Neural cell (in vitro differentiated cells): ENCODE measurements at regions not wholly inside any gene's neighbourhood (a gene's known extent, or its start where the extent isn't known, plus 50 kb on each side); places are given as distances from the start of the nearest gene placed in this dataset.

Experiments
- H2AFZ ChIP-seq: fragments of 200-600, 300-800 bp; sonication (generic), shearing (Covaris generic); 2 replicates; pipeline ENCODE4 v1.6.0; 2014; ENCODE audit warnings: low read depth, mild to moderate bottlenecking, antibody characterized with exemption, low read length, moderate library complexity
- H3F3A ChIP-seq: fragments of 200-600 bp; shearing (Covaris generic); 2 replicates; pipeline ENCODE4 v1.6.1; 2016; ENCODE audit warnings: mild to moderate bottlenecking, moderate library complexity, mixed read lengths, antibody characterized with exemption, low read length; ENCODE audit not compliant: insufficient read depth, poor library complexity, severe bottlenecking
- H3K27ac ChIP-seq: fragments of 200-600, 300-800 bp; sonication (generic), shearing (Covaris generic); 2 replicates; pipeline ENCODE4 v1.5.1; 2014; ENCODE audit warnings: mild to moderate bottlenecking, low read length, moderate library complexity
- H3K27me3 ChIP-seq: fragments of 300-800, 200-600 bp; sonication (generic), shearing (Covaris generic); 2 replicates; pipeline ENCODE4 v1.6.0; 2014; ENCODE audit warnings: mild to moderate bottlenecking, low read depth, low read length, moderate library complexity; ENCODE audit not compliant: insufficient read depth
- H3K36me3 ChIP-seq: fragments of 300-800, 200-600 bp; sonication (generic), shearing (Covaris generic); 2 replicates; pipeline ENCODE4 v1.5.1; 2014; ENCODE audit warnings: mild to moderate bottlenecking, antibody characterized with exemption, low read length, moderate library complexity; ENCODE audit not compliant: insufficient read depth
- H3K4me2 ChIP-seq: fragments of 300-800, 200-600 bp; sonication (generic), shearing (Covaris generic); 2 replicates; pipeline ENCODE4 v1.6.0; 2014; ENCODE audit warnings: mild to moderate bottlenecking, low read length
- H3K4me3 ChIP-seq: fragments of 300-800, 200-600 bp; sonication (generic), shearing (Covaris generic); 2 replicates; pipeline ENCODE4 v1.5.1; 2014; ENCODE audit warnings: mild to moderate bottlenecking, low read length, moderate library complexity
- H3K79me2 ChIP-seq: fragments of 200-600 bp; shearing (Covaris generic); replicated peaks from 2 replicates; pipeline ENCODE4 v1.6.0; 2014; ENCODE audit warnings: mild to moderate bottlenecking, low read length, moderate library complexity; ENCODE audit not compliant: insufficient read depth
- H3K9ac ChIP-seq: fragments of 300-800, 200-600 bp; sonication (generic), shearing (Covaris generic); 2 replicates; pipeline ENCODE4 v1.6.1; 2016; ENCODE audit warnings: mild to moderate bottlenecking, low read length, mixed read lengths
- H3K9me2 ChIP-seq: fragments of 200-600 bp; shearing (Covaris generic); 2 replicates; pipeline ENCODE4 v1.6.1; 2016; ENCODE audit warnings: mild to moderate bottlenecking, low read length, mixed read lengths; ENCODE audit not compliant: insufficient read depth
- H3K9me3 ChIP-seq: fragments of 200-600, 300-800 bp; sonication (generic), shearing (Covaris generic); 2 replicates; pipeline ENCODE4 v1.6.1; 2016; ENCODE audit warnings: mild to moderate bottlenecking, mixed run types, low read length, moderate library complexity, mixed read lengths
- H4K20me1 ChIP-seq: fragments of 200-600 bp; shearing (Covaris generic); 2 replicates; pipeline ENCODE4 v1.6.1; 2016; ENCODE audit warnings: mild to moderate bottlenecking, mixed run types; ENCODE audit not compliant: insufficient read depth
- CTCF ChIP-seq: fragments of 450-650 bp; IDR thresholded peaks from 2 replicates; pipeline ENCODE4 v1.5.1; 2014; ENCODE audit warnings: antibody characterized with exemption, mild to moderate bottlenecking, moderate library complexity; ENCODE audit not compliant: poor library complexity, severe bottlenecking
- EP300 ChIP-seq: fragments of 450-650 bp; conservative IDR thresholded peaks from 2 replicates; pipeline ENCODE4 v1.6.1; 2014; ENCODE audit warnings: antibody characterized with exemption, mild to moderate bottlenecking, moderate library complexity; ENCODE audit not compliant: poor library complexity, severe bottlenecking
- EZH2 ChIP-seq: fragments of 200-600, 300-800 bp; shearing (Covaris generic), sonication (generic); IDR thresholded peaks from 2 replicates; pipeline ENCODE4 v1.6.1; 2014; ENCODE audit warnings: antibody characterized with exemption, low read length, borderline replicate concordance, mild to moderate bottlenecking; ENCODE audit not compliant: insufficient read depth, poor library complexity, severe bottlenecking
- MXI1 ChIP-seq: fragments of 450-650 bp; conservative IDR thresholded peaks from 2 replicates; pipeline ENCODE4 v1.6.1; 2014; ENCODE audit warnings: antibody characterized with exemption, mild to moderate bottlenecking; ENCODE audit not compliant: poor library complexity, severe bottlenecking
- POLR2AphosphoS5 ChIP-seq: IDR thresholded peaks from 2 replicates; pipeline ENCODE4 v1.6.1; 2012
- RAD21 ChIP-seq: fragments of 450-650 bp; conservative IDR thresholded peaks from 2 replicates; pipeline ENCODE4 v1.6.1; 2014; ENCODE audit warnings: antibody characterized with exemption, mild to moderate bottlenecking, moderate library complexity
- REST ChIP-seq: IDR thresholded peaks from 2 replicates; pipeline ENCODE4 v1.6.1; 2012; ENCODE audit warnings: borderline replicate concordance
- SMC3 ChIP-seq: fragments of 450-650 bp; conservative IDR thresholded peaks from 2 replicates; pipeline ENCODE4 v1.6.1; 2014; ENCODE audit warnings: antibody characterized with exemption, mild to moderate bottlenecking, moderate library complexity; ENCODE audit not compliant: poor library complexity
- TAF1 ChIP-seq: IDR thresholded peaks from 2 replicates; pipeline ENCODE4 v1.6.1; 2012; ENCODE audit warnings: low read depth

- Histone ChIP-seq H3K27me3 (no peaks in the 10 kb centered on the region), H4K20me1 (no peaks in the 10 kb centered on the region), H3K9me3 (no peaks in the 10 kb centered on the region), H3K9ac (no peak overlapping the region), H3F3A (no peaks in the 10 kb centered on the region), H3K79me2 (no peaks in the 10 kb centered on the region), H3K9me2 (no peaks in the 10 kb centered on the region), H3K4me2 (no peak overlapping the region), H2AFZ (no peak overlapping the region), H3K36me3 (no peaks in the 10 kb centered on the region), H3K4me3 (no peak overlapping the region), H3K27ac (no peak overlapping the region)
- TF ChIP-seq POLR2AphosphoS5 (no peak), REST (no peak), SMC3 (no peak), RAD21 (no peak), TAF1 (no peak), EP300 (no peak), EZH2 (no peak), MXI1 (no peak), CTCF (no peak)
These were observed 354.6 kb downstream of the ZSWIM6 start for GRCh38 chr5:61686491-61687257.

- Histone ChIP-seq H3K79me2 (no peaks in the 10 kb centered on the region), H3K9ac (no peak overlapping the region), H3F3A (no peaks in the 10 kb centered on the region), H3K9me2 (no peaks in the 10 kb centered on the region), H3K27me3 (no peaks in the 10 kb centered on the region), H3K9me3 (no peaks in the 10 kb centered on the region), H3K4me2 (no peak overlapping the region), H3K27ac (peak overlapping the region; percentile 58), H2AFZ (no peak overlapping the region), H3K4me3 (peak overlapping the region; percentile 10), H4K20me1 (no peaks in the 10 kb centered on the region), H3K36me3 (no peaks in the 10 kb centered on the region)
- no peak for TF ChIP-seq EZH2
These were observed 355.3 kb downstream of the ZSWIM6 start for GRCh38 chr5:61687371-61687770.
